GM19467 (cell line): ENCODE measurements at regions not wholly inside any gene's neighbourhood (a gene's known extent, or its start where the extent isn't known, plus 50 kb on each side); places are given as distances from the start of the nearest gene placed in this dataset.
"Not testable (repeated sequence)": the region's sequence is repeated elsewhere in the genome, so short reads cannot be mapped to it uniquely, and the experiment has no call there.

Source experiments
- ATAC-seq: cut with Tn5 transposase; IDR thresholded peaks from one replicate; pipeline ENCODE4 v1.9.1; 2021; ENCODE audit warnings: mild to moderate bottlenecking, moderate library complexity; ENCODE audit not compliant: unreplicated experiment

GRCh38 chr3:195635262-195635873 lies 51.6 kb upstream of the APOD start:
- ATAC-seq = not testable (repeated sequence)

DNA sequence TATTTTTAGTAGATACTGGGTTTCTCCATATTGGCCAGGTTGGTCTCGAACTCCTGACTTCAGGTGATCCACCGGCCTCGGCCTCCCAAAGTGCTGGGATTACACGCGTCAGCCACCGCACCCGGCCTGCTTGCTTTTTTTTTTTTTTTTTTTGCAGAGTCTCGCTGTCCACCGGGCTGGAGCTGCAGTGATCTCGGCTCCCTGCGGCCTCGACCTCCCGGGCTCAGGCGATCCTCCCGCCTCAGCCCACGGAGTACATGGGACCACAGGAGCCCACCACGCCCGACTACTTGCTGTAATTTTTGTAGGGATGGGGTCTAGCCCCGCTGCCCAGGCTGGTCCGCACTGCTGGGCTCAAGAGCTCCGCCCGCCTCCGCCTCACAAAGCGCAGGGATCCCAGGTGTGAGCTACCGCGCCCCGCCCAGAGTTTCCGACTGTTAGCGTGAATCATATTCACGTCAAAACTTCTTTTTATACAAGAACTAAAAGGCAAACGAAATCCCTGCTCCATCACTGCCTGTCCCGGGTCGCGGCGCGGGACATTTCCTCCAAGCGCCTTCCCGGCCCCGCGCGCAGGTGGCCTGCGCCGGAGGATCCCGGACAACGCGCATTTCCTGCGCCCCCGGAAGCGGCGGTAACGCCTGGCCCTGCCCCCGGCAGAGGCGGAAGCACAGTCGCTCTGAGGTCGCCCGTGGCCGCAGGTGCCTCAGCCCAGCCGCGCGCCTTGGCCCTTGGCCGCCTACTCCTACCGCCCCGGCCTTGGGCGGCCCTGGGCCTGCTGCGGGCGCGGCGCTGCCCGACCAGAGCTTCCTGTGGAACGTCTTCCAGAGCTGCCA lies 50.9 kb upstream of the APOD start:
- ATAC-seq = peak; percentile 95
